Sigmoid colon (tissue), 6 donors: ENCODE measurements at regions not wholly inside any gene's neighbourhood (a gene's known extent, or its start where the extent isn't known, plus 50 kb on each side); places are given as distances from the start of the nearest gene placed in this dataset.

Experiments
- DNase-seq: peaks from one replicate; pipeline ENCODE4 v3.0.0-alpha.2; 2019
- H3K27ac ChIP-seq, 4 donors: fragments of 200-600 bp; sonication (generic); one replicate each; pipeline ENCODE4 v1.5.1; 2016 to 2019; ENCODE audit warnings: mild to moderate bottlenecking in 1 of 4
- H3K27me3 ChIP-seq, 3 donors: fragments of 200-600 bp; sonication (generic); one replicate each; pipeline ENCODE4 v1.5.1; 2019; ENCODE audit warnings: mild to moderate bottlenecking in 1 of 3
- H3K36me3 ChIP-seq, 4 donors: fragments of 200-600 bp; sonication (generic); one replicate each; pipeline ENCODE4 v1.5.1; 2016 to 2019
- H3K4me1 ChIP-seq, 4 donors: fragments of 200-600 bp; sonication (generic); one replicate each; pipeline ENCODE4 v1.5.1; 2017 to 2019
- H3K4me3 ChIP-seq, 4 donors: fragments of 200-600 bp; sonication (generic); one replicate each; pipeline ENCODE4 v1.5.1; 2017 to 2019; ENCODE audit warnings: mild to moderate bottlenecking in 2 of 4, moderate library complexity in 1 of 4
- H3K9me3 ChIP-seq, 4 donors: fragments of 200-600 bp in 3 of 4; sonication (generic) in 3 of 4; one replicate each; pipeline versions ENCODE4 v1.5.1 to v1.6.1; 2013 to 2019
- EP300 ChIP-seq, 4 donors: sonication (generic); formaldehyde crosslinking; IDR thresholded peaks; one replicate each; pipeline ENCODE4 v1.6.1; 2017; ENCODE audit warnings: antibody characterized with exemption in 4 of 4
- POLR2A ChIP-seq, 2 donors: fragments of 450-650 bp; IDR thresholded peaks; one replicate each; pipeline ENCODE4 v1.6.1; 2016; ENCODE audit warnings: antibody characterized with exemption in 2 of 2, mild to moderate bottlenecking in 2 of 2, moderate library complexity in 2 of 2
- POLR2AphosphoS5 ChIP-seq, 4 donors: sonication (generic); formaldehyde crosslinking; IDR thresholded peaks; one replicate each; pipeline ENCODE4 v1.6.1; 2017; ENCODE audit warnings: antibody characterized with exemption in 4 of 4
- WGBS, 2 donors: extraction: QIAGEN DNeasy Blood & Tissue Kit; methylation state at CpG; one replicate each; pipeline ENCODE4 v1.1.7; 2013; 5-methylcytosine and 5-hydroxymethylcytosine counted together
- intact Hi-C: fragments of 100-400 bp; cut with DNase I; formaldehyde crosslinking; loops from one replicate; pipeline ENCODE4 v1.15.1; 2023
- TF ChIP-seq, protein P1 (sequence below), 4 experiments: fragments of 450-650 bp in 3 of 4; fragments of 200-600 bp in 1 of 4; IDR thresholded peaks; one replicate each; pipeline ENCODE4 v1.5.1; 2016 to 2019; ENCODE audit warnings: antibody characterized with exemption in 4 of 4, mild to moderate bottlenecking in 3 of 4, moderate library complexity in 2 of 4
- donor health status: healthy with polysubstance abuse.
- donor health status: healthy.

GRCh38 chr2:139721411-139721995 is 941.3 kb upstream of the NXPH2 start:
- intact Hi-C loops: no loop called here
- no peaks in the 10 kb centered on the region for H3K4me1 ChIP-seq
- 65 to 82% methylated on average over 3 of the region's 3 CpGs for WGBS, 2 donors
- H3K4me3 ChIP-seq: no peak overlapping the region
- TF ChIP-seq, protein P1, sequence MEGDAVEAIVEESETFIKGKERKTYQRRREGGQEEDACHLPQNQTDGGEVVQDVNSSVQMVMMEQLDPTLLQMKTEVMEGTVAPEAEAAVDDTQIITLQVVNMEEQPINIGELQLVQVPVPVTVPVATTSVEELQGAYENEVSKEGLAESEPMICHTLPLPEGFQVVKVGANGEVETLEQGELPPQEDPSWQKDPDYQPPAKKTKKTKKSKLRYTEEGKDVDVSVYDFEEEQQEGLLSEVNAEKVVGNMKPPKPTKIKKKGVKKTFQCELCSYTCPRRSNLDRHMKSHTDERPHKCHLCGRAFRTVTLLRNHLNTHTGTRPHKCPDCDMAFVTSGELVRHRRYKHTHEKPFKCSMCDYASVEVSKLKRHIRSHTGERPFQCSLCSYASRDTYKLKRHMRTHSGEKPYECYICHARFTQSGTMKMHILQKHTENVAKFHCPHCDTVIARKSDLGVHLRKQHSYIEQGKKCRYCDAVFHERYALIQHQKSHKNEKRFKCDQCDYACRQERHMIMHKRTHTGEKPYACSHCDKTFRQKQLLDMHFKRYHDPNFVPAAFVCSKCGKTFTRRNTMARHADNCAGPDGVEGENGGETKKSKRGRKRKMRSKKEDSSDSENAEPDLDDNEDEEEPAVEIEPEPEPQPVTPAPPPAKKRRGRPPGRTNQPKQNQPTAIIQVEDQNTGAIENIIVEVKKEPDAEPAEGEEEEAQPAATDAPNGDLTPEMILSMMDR (IDR thresholded peaks at IDR 0.05): no peak
- TF ChIP-seq POLR2AphosphoS5 (IDR thresholded peaks at IDR 0.05) (no peak), POLR2A (IDR thresholded peaks at IDR 0.05) (no peak)
- no peak for DNase-seq
- no peaks in the 10 kb centered on the region for H3K9me3 ChIP-seq
- H3K27me3 ChIP-seq: no peaks in the 10 kb centered on the region
- H3K27ac ChIP-seq: no peak overlapping the region
- H3K36me3 ChIP-seq: no peaks in the 10 kb centered on the region

- no peaks in the 10 kb centered on the region for H3K27me3 ChIP-seq
- no peak overlapping the region for H3K4me3 ChIP-seq
- DNase-seq: no peak
- H3K36me3 ChIP-seq: no peaks in the 10 kb centered on the region
- TF ChIP-seq POLR2AphosphoS5 (IDR thresholded peaks at IDR 0.05) (no peak), EP300 (IDR thresholded peaks at IDR 0.05) (no peak), POLR2A (IDR thresholded peaks at IDR 0.05) (no peak)
- TF ChIP-seq, protein P1 (IDR thresholded peaks at IDR 0.05): no peak
- no peaks in the 10 kb centered on the region for H3K9me3 ChIP-seq
- 55 to 62% methylated on average over 3 of the region's 3 CpGs for WGBS, 2 donors
- no peak overlapping the region for H3K27ac ChIP-seq
- intact Hi-C loops: no loop called here
- no peaks in the 10 kb centered on the region for H3K4me1 ChIP-seq
Observed at GRCh38 chr2:139720056-139720455, 939.9 kb upstream of the NXPH2 start.

DNA sequence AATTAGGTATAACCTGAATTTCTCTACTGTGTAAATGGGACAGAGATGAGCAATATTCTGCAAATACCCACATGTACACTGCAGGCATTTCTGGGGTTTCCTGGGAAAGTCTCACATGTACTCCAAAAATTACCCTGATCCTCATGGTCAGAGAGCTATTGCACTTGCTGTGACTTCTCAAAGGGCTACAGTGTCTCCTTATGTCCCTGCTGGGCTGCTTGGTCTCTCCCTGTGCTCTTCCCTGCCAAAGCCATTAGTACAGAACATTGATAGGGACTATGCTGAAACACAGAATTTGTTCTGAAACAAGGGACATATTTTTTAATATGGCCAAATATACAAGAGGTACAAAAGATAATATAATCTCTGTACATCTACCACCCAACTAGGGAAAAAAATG is 924.4 kb upstream of the NXPH2 start:
- Histone ChIP-seq H3K27me3 (no peaks in the 10 kb centered on the region), H3K4me1 (no peaks in the 10 kb centered on the region), H3K27ac (no peak overlapping the region), H3K9me3 (no peaks in the 10 kb centered on the region), H3K4me3 (no peak overlapping the region), H3K36me3 (no peaks in the 10 kb centered on the region)
- intact Hi-C loops: no loop called here
- no peak for DNase-seq
- TF ChIP-seq POLR2A (IDR thresholded peaks at IDR 0.05) (no peak), POLR2AphosphoS5 (IDR thresholded peaks at IDR 0.05) (no peak), EP300 (IDR thresholded peaks at IDR 0.05) (no peak)
- TF ChIP-seq, protein P1 (IDR thresholded peaks at IDR 0.05): no peak

DNA sequence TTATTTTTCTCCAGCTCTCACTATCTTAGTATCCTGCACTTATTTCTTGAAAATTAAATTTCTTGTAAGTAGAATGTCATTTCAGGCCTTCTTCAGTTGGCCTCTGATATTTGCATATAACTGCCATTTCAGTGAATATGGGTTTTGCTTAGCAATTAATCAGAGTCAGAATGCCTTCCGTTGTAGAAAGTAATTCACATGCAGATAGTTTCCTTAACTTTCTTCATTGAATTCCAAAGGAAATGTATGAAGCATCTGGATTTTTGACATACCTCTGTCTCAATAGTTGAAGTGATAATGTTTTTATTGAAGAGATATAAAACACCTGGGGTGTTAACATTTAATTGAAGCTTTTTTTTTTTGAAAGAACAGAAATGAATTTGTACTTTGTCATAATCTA is 914.1 kb upstream of the NXPH2 start:
- intact Hi-C loops: no loop called here
- DNase-seq: no peak
- 61 to 76% methylated on average over 1 of the region's 1 CpG for WGBS, 2 donors
- TF ChIP-seq EP300 (IDR thresholded peaks at IDR 0.05): no peak
- no peak for TF ChIP-seq POLR2AphosphoS5 (IDR thresholded peaks at IDR 0.05)
- no peak for TF ChIP-seq POLR2A (IDR thresholded peaks at IDR 0.05)
- TF ChIP-seq, protein P1 (IDR thresholded peaks at IDR 0.05): no peak
- no peak overlapping the region for H3K27ac ChIP-seq
- H3K36me3 ChIP-seq: no peaks in the 10 kb centered on the region
- H3K27me3 ChIP-seq: no peaks in the 10 kb centered on the region
- no peaks in the 10 kb centered on the region for H3K9me3 ChIP-seq
- no peak overlapping the region for H3K4me3 ChIP-seq
- no peaks in the 10 kb centered on the region for H3K4me1 ChIP-seq

GRCh38 chr2:139686205-139686604 is 906.0 kb upstream of the NXPH2 start:
- DNase-seq: no peak
- Histone ChIP-seq H3K4me1 (no peaks in the 10 kb centered on the region), H3K4me3 (no peak overlapping the region), H3K36me3 (no peaks in the 10 kb centered on the region), H3K27me3 (no peaks in the 10 kb centered on the region), H3K9me3 (no peaks in the 10 kb centered on the region), H3K27ac (no peak overlapping the region)
- intact Hi-C loops: no loop called here
- 59 to 80% methylated on average over 3 of the region's 3 CpGs for WGBS, 2 donors
- TF ChIP-seq EP300 (IDR thresholded peaks at IDR 0.05): no peak
- TF ChIP-seq, protein P1 (IDR thresholded peaks at IDR 0.05): no peak
- no peak for TF ChIP-seq POLR2A (IDR thresholded peaks at IDR 0.05)
- no peak for TF ChIP-seq POLR2AphosphoS5 (IDR thresholded peaks at IDR 0.05)
